ENCODE measurements at regions not wholly inside any gene's neighbourhood (a gene's known extent, or its start where the extent isn't known, plus 50 kb on each side); places are given as distances from the start of the nearest gene placed in this dataset.

- Histone ChIP-seq H3K4me3 (no peak overlapping the region), H3K4me1 (ENCODE audit: control insufficient read depth, insufficient read depth, low read length) (no peaks in the 10 kb centered on the region), H3K9ac (ENCODE audit: control insufficient read depth, insufficient read depth, low read length) (no peak overlapping the region), H3K27ac (ENCODE audit: control insufficient read depth, insufficient read depth) (no peak overlapping the region), H3K9me3 (replicated peaks; ENCODE audit: control insufficient read depth, insufficient read depth, low read length) (no peaks in the 10 kb centered on the region), H2AFZ (ENCODE audit: control insufficient read depth, low read depth, low read length) (no peak overlapping the region), H3K27me3 (replicated peaks in 1 of 2; ENCODE audit: control insufficient read depth in 2 of 2, insufficient read depth in 2 of 2, low read length in 1 of 2) (no peaks in the 10 kb centered on the region; a peak in 1 of 4 replicates), H4K20me1 (ENCODE audit: control insufficient read depth, insufficient read depth) (peaks cover 3% of the 10 kb centered on the region; the same call in 1 of the 2 replicates), H3K36me3 (ENCODE audit: control insufficient read depth in 2 of 2, insufficient read depth in 2 of 2, low read length in 1 of 2) (no peaks in the 10 kb centered on the region), H3K4me2 (ENCODE audit: control insufficient read depth, insufficient read depth) (no peak overlapping the region), H3K79me2 (ENCODE audit: control insufficient read depth, insufficient read depth, low read length) (no peaks in the 10 kb centered on the region)
- in situ Hi-C loops (cut with MboI) (no loop called here), intact Hi-C loops (cut with micrococcal nuclease; ENCODE audit: unreplicated experiment) (no loop called here)
- ChIA-PET POLR2A (no interaction called here), RAD21 (ENCODE audit: unreplicated experiment) (no interaction called here), CTCF (no interaction called here), SMC1A (ENCODE audit: uncharacterized antibody, unreplicated experiment) (no interaction called here)
- DNase-seq (ENCODE audit: low read depth, low spot score) (no peak), ATAC-seq (no peak), FAIRE-seq (no peak)
- BruUV-seq (replicated peaks): no TSS peak
- WGBS (ENCODE audit: insufficient coverage, insufficient replicate concordance, low lambda C conversion rate, missing lambda C conversion rate): 38% methylated on average over 4 of the region's 4 CpGs
- TF ChIP-seq CBX5 (IDR thresholded peaks at IDR 0.05; ENCODE audit: low read depth) (no peak), ATF2 (IDR thresholded peaks at IDR 0.05; ENCODE audit: low read length) (no peak), NKRF (conservative IDR thresholded peaks at IDR 0.05) (no peak), SMAD5 (IDR thresholded peaks at IDR 0.05; ENCODE audit: low read depth) (no peak), TARDBP (IDR thresholded peaks at IDR 0.05; ENCODE audit: borderline replicate concordance) (no peak), HDAC2 (IDR thresholded peaks at IDR 0.05) (no peak), RUNX3 (IDR thresholded peaks at IDR 0.05; ENCODE audit: low read length) (no peak), SUZ12 (IDR thresholded peaks at IDR 0.05; ENCODE audit: unreplicated experiment) (no peak), SRF (IDR thresholded peaks at IDR 0.05; ENCODE audit: low read depth in 2 of 2, low read length in 2 of 2) (no peak), HCFC1 (IDR thresholded peaks at IDR 0.05; ENCODE audit: low read length) (no peak), E2F4 (IDR thresholded peaks at IDR 0.05; ENCODE audit: low read depth, low read length) (no peak), CREB1 (IDR thresholded peaks at IDR 0.05; ENCODE audit: low read depth) (no peak), KDM1A (IDR thresholded peaks at IDR 0.05; ENCODE audit: borderline replicate concordance) (no peak), EZH2 (IDR thresholded peaks at IDR 0.05; ENCODE audit: borderline replicate concordance, control insufficient read depth, low read depth, low read length) (no peak), CBFB (IDR thresholded peaks at IDR 0.05; ENCODE audit: low read depth) (no peak), CHD2 (IDR thresholded peaks at IDR 0.05; ENCODE audit: borderline replicate concordance, low read depth, low read length) (no peak)
Observed at GRCh38 chr5:135629666-135630065, 50.9 kb upstream of the CXCL14 start.

Measured in GM12878 (cell line).